HUDEP-2 (cell line): ENCODE measurements at regions not wholly inside any gene's neighbourhood (a gene's known extent, or its start where the extent isn't known, plus 50 kb on each side); places are given as distances from the start of the nearest gene placed in this dataset.

Experiments
- DNase-seq, 76 experiments: peaks; one replicate each; lab custom pipeline; 2025; ENCODE audit not compliant: unreplicated experiment in 76 of 76; lab: John Stamatoyannopoulos, UW

DNA sequence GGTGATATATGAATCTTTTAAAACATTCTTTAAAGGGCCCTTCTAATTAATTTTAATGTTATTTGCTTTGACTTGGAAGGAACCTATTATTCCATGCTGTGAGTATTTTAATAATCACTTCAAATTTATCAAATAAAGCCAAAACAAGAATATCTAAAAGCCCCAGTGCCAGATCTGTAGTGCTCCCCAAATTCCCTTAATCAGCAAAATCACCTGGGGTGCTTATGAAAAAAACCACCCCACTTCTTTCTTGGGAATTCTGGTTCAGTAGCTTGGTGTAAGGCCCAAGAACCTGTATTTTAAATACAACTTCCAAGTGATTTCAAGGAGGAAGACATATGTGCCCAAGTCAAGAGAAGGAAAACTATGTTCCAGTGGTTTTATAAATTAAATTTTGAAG lies 202.4 kb upstream of the OSR1 start:
- no peak for DNase-seq

DNA sequence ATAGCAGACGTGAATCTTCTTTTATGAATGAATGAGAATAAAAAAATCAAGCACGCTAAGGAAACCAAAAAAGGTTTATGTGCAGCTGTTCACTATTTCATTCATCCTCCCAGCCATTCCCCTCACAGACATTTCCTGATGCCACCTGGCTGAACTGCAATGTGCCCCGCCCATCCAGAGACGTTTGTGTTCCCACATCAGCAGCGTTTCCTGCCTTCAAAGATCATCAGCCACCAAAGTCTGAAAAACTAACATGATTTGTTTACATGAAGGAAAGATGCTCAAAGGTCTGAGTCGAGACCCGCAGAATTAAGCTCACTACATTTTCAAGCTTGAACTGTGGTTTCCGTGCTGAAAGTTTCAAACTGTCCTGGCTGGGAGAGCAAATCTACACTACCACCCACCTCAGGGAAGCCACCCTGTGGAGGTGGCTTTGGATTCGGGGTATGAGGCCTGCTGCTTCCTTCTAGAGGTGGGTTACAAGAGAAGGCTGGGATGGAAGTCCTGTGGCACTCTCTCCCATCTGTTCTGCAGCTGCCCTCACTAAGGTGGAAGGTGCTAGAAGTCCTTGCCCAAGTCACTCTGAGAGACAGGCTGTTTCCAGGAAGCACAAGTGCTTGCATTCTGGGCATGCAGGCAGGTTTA lies 201.3 kb upstream of the OSR1 start:
- DNase-seq: no peak

GRCh38 chr2:19556648-19557047 lies 198.2 kb upstream of the OSR1 start:
- DNase-seq: no peak

GRCh38 chr2:19554520-19554919 lies 196.1 kb upstream of the OSR1 start:
- no peak for DNase-seq

DNA sequence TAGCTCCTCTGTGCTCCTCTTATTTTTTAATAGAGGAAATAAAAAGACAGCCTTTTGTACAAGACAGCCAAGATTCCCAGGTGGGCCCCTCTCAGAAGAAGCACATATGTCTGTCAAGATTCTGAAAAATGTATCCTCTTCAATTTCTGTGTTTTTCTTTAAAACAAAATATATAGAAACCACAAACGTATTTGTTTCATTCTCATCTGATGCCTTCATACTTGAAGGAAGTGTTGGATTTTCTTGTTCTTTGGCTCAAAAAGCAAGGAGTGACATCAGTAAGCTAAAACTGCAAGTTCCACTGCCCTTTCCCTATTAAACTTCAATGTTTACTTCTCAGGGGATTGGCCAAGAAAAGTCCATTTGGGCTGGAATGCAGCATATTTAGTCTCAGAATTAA lies 193.8 kb upstream of the OSR1 start:
- no peak for DNase-seq

DNA sequence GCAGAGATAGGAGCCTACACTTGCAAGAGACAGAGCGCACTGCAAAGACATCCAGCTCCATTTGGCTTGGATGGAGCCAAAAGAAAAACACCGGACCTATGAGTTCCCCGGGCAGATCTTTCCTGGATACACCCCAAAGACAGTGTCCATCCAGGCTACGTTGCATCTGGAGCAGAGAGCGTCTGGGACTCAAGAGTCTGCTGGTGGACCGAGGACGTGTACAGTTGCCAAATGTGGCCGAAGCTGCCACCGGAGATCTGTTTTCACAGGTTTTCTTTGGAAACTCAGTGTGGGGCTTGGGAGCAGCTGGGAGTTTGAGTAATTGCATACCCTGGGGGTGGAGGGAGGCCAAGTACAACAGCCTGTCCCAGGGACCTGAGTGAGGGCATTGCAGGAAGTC lies 192.3 kb upstream of the OSR1 start:
- no peak for DNase-seq

- no peak for DNase-seq
Measured at GRCh38 chr2:19549821-19550220, 191.4 kb upstream of the OSR1 start.

DNA sequence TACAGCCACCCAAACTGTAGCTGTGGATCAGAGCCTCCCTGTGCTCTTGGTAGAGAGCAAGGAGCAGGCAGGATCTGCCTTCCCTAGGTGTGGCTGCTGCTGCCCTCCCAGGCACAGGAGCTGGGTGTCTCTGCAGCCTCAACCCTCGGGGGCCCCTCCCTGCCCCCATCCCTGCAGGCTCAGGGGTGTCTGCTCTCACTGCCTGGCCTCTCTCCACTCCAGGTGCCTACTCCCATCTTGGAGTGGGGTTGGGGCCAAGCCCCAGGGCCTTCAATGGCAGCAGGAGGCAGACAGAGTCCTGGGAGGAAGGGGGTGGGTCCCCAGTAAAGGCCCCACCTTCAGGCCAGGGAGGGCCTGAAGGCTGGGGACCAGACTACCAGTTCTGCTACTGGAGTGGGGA lies 189.7 kb upstream of the OSR1 start:
- DNase-seq: no peak

DNA sequence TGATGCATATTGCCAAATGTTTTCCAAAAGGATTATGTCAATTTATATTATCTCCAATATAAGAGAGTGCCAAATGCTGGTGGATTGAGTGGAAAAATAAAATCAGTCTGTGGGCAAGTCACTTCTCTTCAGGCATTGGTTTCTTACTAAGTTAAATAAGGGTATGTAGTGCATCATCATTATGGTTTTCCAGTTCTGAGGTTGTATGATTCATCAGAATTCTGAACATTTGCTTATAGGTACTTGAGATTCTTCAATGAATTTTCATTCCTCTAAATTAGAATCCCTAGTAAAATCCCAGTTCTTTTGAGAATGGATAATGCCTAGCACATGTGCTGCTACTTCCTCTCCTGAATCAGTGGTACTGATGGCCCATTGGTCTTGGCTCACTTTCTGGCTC lies 188.9 kb upstream of the OSR1 start:
- no peak for DNase-seq

DNA sequence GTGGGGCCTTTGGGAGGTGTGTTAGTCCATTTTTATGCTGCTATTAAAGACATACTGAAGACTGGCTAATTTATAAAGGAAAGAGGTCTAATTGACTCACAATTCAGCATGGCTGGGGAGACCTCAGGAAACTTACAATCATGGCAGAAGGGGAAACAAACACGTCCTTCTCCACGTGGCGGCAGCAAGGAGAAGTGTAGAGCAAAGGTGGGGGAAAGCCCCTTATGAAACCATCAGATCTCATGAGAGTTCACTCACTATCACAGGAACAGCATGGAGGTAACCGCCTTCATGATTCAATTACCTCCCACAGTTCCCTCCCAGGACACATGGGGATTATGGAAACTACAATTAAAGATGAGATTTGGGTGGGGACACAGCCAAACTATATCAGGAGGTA lies 187.1 kb upstream of the OSR1 start:
- no peak for DNase-seq

DNA sequence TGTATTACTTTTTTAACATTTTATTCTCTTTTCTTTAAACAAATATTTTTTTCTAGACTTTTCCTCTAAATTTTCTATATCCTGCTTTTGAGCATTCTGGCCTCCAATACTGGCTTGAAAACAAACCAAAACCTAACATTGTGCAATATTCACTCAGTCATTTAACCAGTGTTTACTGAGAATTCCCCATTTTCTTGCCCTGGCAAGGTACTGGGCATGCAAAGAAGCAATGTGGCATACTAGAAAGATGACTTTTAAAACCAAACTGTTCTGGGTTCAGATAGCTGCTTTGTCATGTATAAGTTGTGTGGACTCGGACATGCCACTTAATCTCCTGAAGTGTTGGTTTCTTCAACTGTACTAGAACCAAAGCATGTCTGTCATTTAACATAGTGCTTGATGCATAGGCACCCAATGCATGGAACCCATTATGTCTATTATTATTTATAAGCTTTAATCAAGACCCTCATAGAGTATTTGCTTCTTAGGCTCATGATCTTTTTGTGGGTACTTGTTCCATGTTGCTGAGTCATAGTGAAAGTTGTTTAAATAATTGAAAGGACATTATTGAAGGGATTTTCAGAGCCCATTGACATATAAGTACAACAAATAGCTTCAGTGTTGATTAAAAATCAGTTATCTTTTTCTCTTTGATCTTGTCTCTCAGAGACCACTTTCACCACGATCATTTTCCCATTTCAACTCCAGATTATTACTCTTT lies 185.4 kb upstream of the OSR1 start:
- no peak for DNase-seq

DNA sequence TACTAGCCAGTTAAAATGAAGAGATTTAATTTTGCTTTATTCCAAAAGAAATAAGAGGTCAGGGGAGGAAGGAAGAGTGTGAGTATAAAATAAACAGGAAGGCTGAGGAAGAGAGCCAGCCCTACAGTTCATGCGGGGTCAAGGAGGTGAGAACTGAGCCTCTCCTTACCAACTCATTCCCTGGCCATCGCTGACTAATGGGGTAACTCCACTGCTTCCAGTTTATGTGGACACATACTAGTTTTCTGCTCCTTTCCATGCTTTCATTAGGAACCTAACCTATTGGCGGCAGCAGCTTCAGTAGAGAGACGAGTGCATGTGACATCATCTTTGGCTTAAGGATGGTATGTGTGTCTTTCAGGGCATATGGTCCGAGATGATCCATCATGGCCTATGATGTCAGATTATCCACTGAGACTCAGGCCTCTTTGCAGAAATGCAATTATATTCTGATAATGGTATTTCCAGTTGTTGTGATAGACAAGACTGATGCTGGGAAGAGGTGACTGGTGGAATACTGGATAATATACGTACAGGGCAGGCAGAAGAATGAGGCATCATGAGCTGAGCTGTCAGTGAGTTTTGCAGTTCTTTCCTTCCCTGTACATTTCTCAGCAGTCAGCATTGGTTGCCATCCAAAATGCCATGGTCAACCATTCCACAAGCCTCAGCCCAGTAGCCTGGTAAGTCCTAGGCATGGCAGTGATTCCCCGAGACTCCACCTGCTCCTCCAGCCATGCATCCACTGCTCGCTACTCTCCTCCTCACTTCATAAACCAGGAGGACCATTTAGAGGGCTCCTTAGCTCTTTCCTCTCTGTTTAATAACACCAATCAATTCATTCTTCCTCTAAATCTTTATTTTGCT lies 184.6 kb upstream of the OSR1 start:
- DNase-seq: no peak

GRCh38 chr2:19541884-19542283 lies 183.5 kb upstream of the OSR1 start:
- no peak for DNase-seq

DNA sequence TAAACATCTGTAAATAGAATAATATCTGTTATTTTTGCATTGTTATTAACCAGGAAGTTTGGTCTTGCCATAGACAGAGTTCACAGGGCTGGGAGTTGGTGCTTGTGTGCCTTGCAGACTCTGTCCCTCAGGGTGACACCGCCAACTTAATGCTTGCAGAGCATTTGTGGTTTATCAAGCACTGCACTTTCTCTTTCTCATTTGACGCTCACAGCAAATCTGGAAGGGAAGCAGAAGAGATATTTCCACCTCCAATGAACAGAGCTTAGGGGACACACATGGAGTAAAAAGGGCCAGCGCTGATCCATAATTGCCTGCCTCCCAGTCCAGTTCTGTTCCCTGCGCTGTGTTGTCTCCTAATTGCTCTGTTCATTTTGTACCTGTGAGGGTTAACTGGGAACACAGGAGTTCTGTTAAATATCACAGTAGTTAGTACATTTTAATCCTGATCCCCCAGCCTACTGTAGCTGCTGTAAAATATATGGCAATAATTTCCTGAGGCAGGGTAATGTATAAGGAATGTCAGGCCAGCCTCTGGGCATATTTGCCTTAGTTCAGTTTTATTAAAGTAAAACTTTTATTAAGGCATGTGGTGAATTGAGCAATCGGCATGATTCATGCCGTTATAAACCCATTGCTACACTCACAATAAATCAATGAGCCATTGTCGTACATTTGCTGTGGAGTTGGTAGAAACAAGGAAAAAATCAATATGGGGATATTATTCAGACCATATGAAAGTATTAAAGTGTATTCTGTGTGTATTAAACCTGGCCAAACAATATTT lies 182.5 kb upstream of the OSR1 start:
- no peak for DNase-seq

GRCh38 chr2:19538411-19538963 lies 180.1 kb upstream of the OSR1 start:
- DNase-seq: no peak

DNA sequence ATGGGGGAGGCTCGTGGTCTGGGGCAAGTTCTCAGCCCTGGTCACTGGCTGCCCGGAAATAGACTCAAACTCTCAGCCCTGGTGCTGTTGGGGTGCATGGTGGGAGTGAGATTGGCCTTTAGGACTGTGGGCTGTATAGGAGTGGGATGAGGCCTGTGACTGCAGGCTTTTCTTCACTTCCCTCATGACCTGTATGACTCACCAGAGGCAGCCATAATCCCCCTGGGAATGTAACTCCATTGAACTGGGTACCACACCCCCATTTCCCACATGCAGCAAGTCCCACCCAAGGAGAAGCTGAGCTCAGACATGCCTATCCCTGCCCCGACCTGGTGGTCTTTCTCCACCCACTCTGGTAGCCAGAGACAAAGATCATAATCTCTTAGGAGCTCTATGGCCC lies 177.7 kb upstream of the OSR1 start:
- DNase-seq: no peak

DNA sequence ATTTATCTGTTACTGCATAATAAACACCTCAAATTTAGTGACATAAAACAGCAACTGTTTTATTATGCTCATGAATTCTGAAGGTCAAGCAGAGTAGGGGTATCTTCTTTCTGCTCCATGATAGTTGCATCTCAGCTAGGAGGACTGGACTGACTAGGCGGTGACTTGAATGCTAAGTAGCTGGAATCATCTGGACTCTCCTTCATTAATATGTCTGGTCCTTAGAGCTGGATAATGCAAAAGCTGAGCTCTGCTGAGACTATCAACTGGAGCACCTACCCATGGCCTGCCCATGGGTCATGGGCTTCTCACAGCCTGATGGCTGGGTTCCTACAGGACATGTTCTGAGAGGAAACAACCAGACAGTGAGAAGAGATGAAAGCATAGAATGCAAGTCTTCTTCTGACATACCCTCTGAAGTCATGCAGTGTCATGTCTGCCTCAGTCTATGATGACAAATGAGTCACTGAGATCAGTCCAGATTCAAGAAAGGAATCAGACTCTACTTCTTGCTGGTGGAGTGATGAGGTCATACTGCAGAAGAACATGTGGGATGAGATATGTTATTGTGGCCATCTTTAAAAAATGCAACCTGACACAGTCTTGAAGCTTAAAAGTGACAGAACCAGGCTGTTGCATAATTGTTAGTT lies 174.2 kb upstream of the OSR1 start:
- DNase-seq: no peak

- no peak for DNase-seq
Measured at GRCh38 chr2:19529677-19530076, 171.3 kb upstream of the OSR1 start.

GRCh38 chr2:19527771-19528170 lies 169.3 kb upstream of the OSR1 start:
- no peak for DNase-seq

DNA sequence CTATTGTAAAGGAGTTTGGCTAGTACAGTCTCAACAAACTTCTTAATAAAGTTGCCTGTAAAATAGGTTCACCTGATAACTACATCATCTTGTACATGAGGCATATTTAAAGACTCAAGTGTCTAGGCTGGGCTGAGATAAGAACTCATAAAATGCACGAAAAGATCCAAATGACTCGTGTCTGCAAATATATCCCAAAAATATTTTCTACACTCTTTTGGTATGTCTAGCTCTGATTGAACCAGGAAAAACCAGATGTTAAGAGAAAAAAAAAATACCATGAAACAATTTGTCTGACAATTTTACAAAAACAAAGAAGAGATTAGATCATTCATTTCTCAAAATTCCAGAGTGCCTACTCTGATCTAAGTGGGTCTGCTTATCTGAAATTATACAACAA lies 166.9 kb upstream of the OSR1 start:
- no peak for DNase-seq
